ENCODE measurements at regions not wholly inside any gene's neighbourhood (a gene's known extent, or its start where the extent isn't known, plus 50 kb on each side); places are given as distances from the start of the nearest gene placed in this dataset.
A peak's percentile ranks its signal among the peaks of the same experiment; 100 is the strongest.
"Not testable (repeated sequence)": the region's sequence is repeated elsewhere in the genome, so short reads cannot be mapped to it uniquely, and the experiment has no call there.

DNA sequence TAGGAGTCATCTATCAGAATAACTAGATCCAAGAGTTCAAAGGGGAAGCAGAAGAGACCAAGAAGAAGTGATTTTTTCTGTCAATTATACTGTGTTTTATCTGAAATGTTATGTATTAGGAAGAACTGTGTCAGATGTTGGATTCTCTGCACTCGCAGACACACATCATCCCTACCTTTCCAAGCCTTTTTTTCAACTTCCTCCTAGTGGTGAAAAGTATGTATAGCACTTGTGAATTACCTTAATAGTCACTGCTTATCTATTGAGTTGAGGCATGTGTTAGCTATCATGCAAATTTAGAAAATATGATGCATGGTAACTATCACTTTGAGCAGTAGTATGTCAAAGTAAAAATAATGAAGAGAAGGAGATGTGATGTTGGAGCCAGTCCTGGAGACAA, 1350.1 kb downstream of the KHDRBS2 start:
- 0 out of 3 replicates have a peak, but pooled peaks have one; percentile 47 for ATAC-seq

GRCh38 chr6:60919652-60920051, 1366.4 kb downstream of the KHDRBS2 start:
- ATAC-seq, result not testable (repeated sequence)

- ATAC-seq, result not testable (repeated sequence)
Observed at GRCh38 chr6:60903860-60904259, 1382.2 kb downstream of the KHDRBS2 start.

GRCh38 chr6:60893374-60893773, 1392.7 kb downstream of the KHDRBS2 start:
- ATAC-seq, result not testable (repeated sequence)

GRCh38 chr6:60891606-60892005, 1394.4 kb downstream of the KHDRBS2 start:
- ATAC-seq, result no peak
- TF ChIP-seq SNAI2 (CRISPR knock-in tag; IDR thresholded peaks at IDR 0.05) (no peak), OSR1 (CRISPR knock-in tag; IDR thresholded peaks at IDR 0.05) (no peak), ZC3H10 (CRISPR knock-in tag; IDR thresholded peaks at IDR 0.05) (no peak), ZFP3 (CRISPR knock-in tag; IDR thresholded peaks at IDR 0.05) (no peak), ZFP30 (CRISPR knock-in tag; IDR thresholded peaks at IDR 0.05) (no peak), GLIS3 (CRISPR knock-in tag; IDR thresholded peaks at IDR 0.05) (no peak), ISL1 (CRISPR knock-in tag; IDR thresholded peaks at IDR 0.05) (no peak), ESRRG (CRISPR knock-in tag; IDR thresholded peaks at IDR 0.05) (no peak), TOX (CRISPR knock-in tag; IDR thresholded peaks at IDR 0.05; ENCODE audit: borderline replicate concordance) (no peak), RARB (CRISPR knock-in tag; IDR thresholded peaks at IDR 0.05) (no peak), CREB5 (CRISPR knock-in tag; IDR thresholded peaks at IDR 0.05; ENCODE audit: low read depth) (no peak), PATZ1 (CRISPR knock-in tag; IDR thresholded peaks at IDR 0.05; ENCODE audit: borderline replicate concordance) (no peak), ZNF8 (CRISPR knock-in tag; IDR thresholded peaks at IDR 0.05) (no peak)
- TF ChIP-seq, protein P1, sequence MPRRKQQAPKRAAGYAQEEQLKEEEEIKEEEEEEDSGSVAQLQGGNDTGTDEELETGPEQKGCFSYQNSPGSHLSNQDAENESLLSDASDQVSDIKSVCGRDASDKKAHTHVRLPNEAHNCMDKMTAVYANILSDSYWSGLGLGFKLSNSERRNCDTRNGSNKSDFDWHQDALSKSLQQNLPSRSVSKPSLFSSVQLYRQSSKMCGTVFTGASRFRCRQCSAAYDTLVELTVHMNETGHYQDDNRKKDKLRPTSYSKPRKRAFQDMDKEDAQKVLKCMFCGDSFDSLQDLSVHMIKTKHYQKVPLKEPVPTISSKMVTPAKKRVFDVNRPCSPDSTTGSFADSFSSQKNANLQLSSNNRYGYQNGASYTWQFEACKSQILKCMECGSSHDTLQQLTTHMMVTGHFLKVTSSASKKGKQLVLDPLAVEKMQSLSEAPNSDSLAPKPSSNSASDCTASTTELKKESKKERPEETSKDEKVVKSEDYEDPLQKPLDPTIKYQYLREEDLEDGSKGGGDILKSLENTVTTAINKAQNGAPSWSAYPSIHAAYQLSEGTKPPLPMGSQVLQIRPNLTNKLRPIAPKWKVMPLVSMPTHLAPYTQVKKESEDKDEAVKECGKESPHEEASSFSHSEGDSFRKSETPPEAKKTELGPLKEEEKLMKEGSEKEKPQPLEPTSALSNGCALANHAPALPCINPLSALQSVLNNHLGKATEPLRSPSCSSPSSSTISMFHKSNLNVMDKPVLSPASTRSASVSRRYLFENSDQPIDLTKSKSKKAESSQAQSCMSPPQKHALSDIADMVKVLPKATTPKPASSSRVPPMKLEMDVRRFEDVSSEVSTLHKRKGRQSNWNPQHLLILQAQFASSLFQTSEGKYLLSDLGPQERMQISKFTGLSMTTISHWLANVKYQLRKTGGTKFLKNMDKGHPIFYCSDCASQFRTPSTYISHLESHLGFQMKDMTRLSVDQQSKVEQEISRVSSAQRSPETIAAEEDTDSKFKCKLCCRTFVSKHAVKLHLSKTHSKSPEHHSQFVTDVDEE (CRISPR knock-in tag; IDR thresholded peaks at IDR 0.05), result no peak

DNA sequence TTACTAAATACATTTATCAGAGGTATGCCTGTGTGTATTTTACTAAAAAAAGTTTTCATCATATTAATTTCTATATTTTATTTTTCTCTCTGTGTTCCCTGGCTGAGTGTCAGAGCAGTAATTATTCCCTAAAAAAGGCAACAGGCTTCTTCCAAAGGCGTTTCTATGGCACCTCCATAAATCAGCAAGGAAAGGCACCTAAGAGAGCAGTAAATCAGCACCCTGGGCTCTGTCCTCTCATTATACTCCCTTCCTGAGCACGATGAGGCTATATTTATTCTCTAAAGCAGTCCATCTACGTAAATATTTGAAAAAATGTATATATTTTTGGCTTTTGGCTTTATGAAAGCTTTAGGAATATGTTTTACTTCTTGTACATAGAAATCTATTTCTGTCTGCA, 1408.6 kb downstream of the KHDRBS2 start:
- not testable (repeated sequence) for ATAC-seq

- ATAC-seq, result not testable (repeated sequence)
Observed at GRCh38 chr6:60870779-60871178, 1415.2 kb downstream of the KHDRBS2 start.

- TF ChIP-seq PPARA (CRISPR knock-in tag; IDR thresholded peaks at IDR 0.05; ENCODE audit: borderline replicate concordance) (no peak), ARNTL (CRISPR knock-in tag; IDR thresholded peaks at IDR 0.05; ENCODE audit: borderline replicate concordance, low read depth) (no peak), ISL1 (CRISPR knock-in tag; IDR thresholded peaks at IDR 0.05) (no peak), ZC3H10 (CRISPR knock-in tag; IDR thresholded peaks at IDR 0.05) (no peak), TCF4 (CRISPR knock-in tag; IDR thresholded peaks at IDR 0.05; ENCODE audit: borderline replicate concordance) (no peak), CSDC2 (CRISPR knock-in tag; IDR thresholded peaks at IDR 0.05) (no peak), TOX (CRISPR knock-in tag; IDR thresholded peaks at IDR 0.05; ENCODE audit: borderline replicate concordance) (no peak), SNAI2 (CRISPR knock-in tag; IDR thresholded peaks at IDR 0.05) (no peak), GLIS3 (CRISPR knock-in tag; IDR thresholded peaks at IDR 0.05) (no peak), ZFP30 (CRISPR knock-in tag; IDR thresholded peaks at IDR 0.05) (no peak)
- TF ChIP-seq, protein P1 (CRISPR knock-in tag; IDR thresholded peaks at IDR 0.05), result no peak
- ATAC-seq, result no peak
Observed at GRCh38 chr6:60867548-60867947, 1418.5 kb downstream of the KHDRBS2 start.

- not testable (repeated sequence) for ATAC-seq
Observed at GRCh38 chr6:60843175-60843982, 1442.6 kb downstream of the KHDRBS2 start.

- ATAC-seq, result not testable (repeated sequence)
Observed at GRCh38 chr6:60830726-60831125, 1455.3 kb downstream of the KHDRBS2 start.
